HepG2 (cell line): ENCODE measurements at regions not wholly inside any gene's neighbourhood (a gene's known extent, or its start where the extent isn't known, plus 50 kb on each side); places are given as distances from the start of the nearest gene placed in this dataset.
A peak's percentile ranks its signal among the peaks of the same experiment; 100 is the strongest.

ENCODE experiments used
- ATAC-seq: fragments of 200-7000 bp; cut with Tn5 transposase; 3 replicates; pipeline ENCODE4 v1.9.1; 2020; ENCODE audit warnings: mild to moderate bottlenecking, moderate library complexity
- BruUV-seq: library from RNA; stranded (reverse); fragments of 400-500 nt; replicated peaks from 2 replicates; lab custom pipeline; 2021; lab: Mats Ljungman, UMichigan
- CTCF ChIA-PET: fragments of 300-600 bp; formaldehyde crosslinking; extraction: SDS; loops from one replicate; lab custom pipeline; 2021; ENCODE audit warnings: low total read pairs, inconsistent platforms, low intra/inter-chr PET ratio; lab: Yijun Ruan, JAX
- POLR2A ChIA-PET: fragments of 350-600 bp; sonication (Branson Sonifier 250); formaldehyde crosslinking; loops from one replicate; lab custom pipeline; 2020; ENCODE audit warnings: antibody characterized with exemption, inconsistent platforms; lab: Yijun Ruan, JAX
- DNase-seq: peaks from one replicate; pipeline ENCODE4 v3.0.0-alpha.2; 2015; ENCODE audit warnings: low spot score
- FAIRE-seq: peaks from 3 replicates; lab custom pipeline; 2011; peaks lifted over from hg19 to GRCh38; lab: Jason Lieb, UNC
- H2AFZ ChIP-seq: one replicate; pipeline ENCODE4 v1.6.1; 2011; ENCODE audit warnings: low read length, inconsistent platforms
- H3K27ac ChIP-seq: fragments of 300-600 bp; 3 replicates; pipeline ENCODE4 v1.8.0; 2011; ENCODE audit warnings: mixed run types, mild to moderate bottlenecking, mixed read lengths, low read length, inconsistent platforms; ENCODE audit not compliant: insufficient read depth; ENCODE audit errors: extremely low read length
- H3K27me3 ChIP-seq, 2 experiments: fragments of 200-600 bp in 1 of 2; 2 replicates in 1 of 2; 3 replicates in 1 of 2; pipeline versions ENCODE4 v1.6.0 to v1.8.0; 2011; ENCODE audit warnings: low read length in 2 of 2, mild to moderate bottlenecking in 2 of 2, moderate library complexity in 2 of 2, inconsistent platforms in 1 of 2; ENCODE audit not compliant: insufficient read depth in 2 of 2, control insufficient read depth in 1 of 2
- H3K36me3 ChIP-seq, 2 experiments: fragments of 200-600 bp in 1 of 2; replicated peaks in 1 of 2; 2 replicates in 1 of 2; 3 replicates in 1 of 2; pipeline versions ENCODE4 v1.5.1 to v1.8.0; 2011; ENCODE audit warnings: low read length in 2 of 2, inconsistent platforms in 1 of 2; ENCODE audit not compliant: insufficient read depth in 2 of 2, control insufficient read depth in 1 of 2
- H3K4me1 ChIP-seq: 2 replicates; pipeline ENCODE4 v1.5.1; 2012; ENCODE audit warnings: low read length, inconsistent platforms; ENCODE audit not compliant: insufficient read depth
- H3K4me2 ChIP-seq: 2 replicates; pipeline ENCODE4 v1.6.0; 2011; ENCODE audit warnings: low read depth, low read length, inconsistent platforms
- H3K4me3 ChIP-seq, 3 experiments: fragments of 200-600 bp in 1 of 3; sonication (generic), shearing (Covaris generic) in 1 of 3; replicated peaks in 1 of 3; 2 replicates each; pipeline ENCODE4 v1.5.1; 2011 to 2016; ENCODE audit warnings: low read length in 3 of 3, inconsistent platforms in 2 of 3, low read depth in 2 of 3, mild to moderate bottlenecking in 2 of 3, control low read depth in 1 of 3, mixed read lengths in 1 of 3; ENCODE audit not compliant: insufficient read depth in 1 of 3
- H3K79me2 ChIP-seq: one replicate; pipeline ENCODE4 v1.6.1; 2011; ENCODE audit warnings: low read length, inconsistent platforms; ENCODE audit not compliant: insufficient read depth
- H3K9ac ChIP-seq: 2 replicates; pipeline ENCODE4 v1.6.0; 2011; ENCODE audit warnings: mild to moderate bottlenecking, low read depth, low read length, inconsistent platforms; ENCODE audit not compliant: insufficient read depth
- H3K9me3 ChIP-seq: 2 replicates; pipeline ENCODE4 v1.5.1; 2012; ENCODE audit warnings: mild to moderate bottlenecking, low read length
- H4K20me1 ChIP-seq: 2 replicates; pipeline ENCODE4 v1.6.0; 2011; ENCODE audit warnings: inconsistent platforms, mild to moderate bottlenecking, low read length, moderate library complexity; ENCODE audit not compliant: insufficient read depth
- ARID2 ChIP-seq: sonication (generic); formaldehyde crosslinking; IDR thresholded peaks from 2 replicates; pipeline ENCODE4 v1.8.1; 2022; ENCODE audit warnings: mild to moderate bottlenecking, missing genetic modification reagents, borderline replicate concordance
- KLF12 ChIP-seq: sonication (generic); formaldehyde crosslinking; IDR thresholded peaks from 2 replicates; pipeline ENCODE4 v1.4.0; 2020; ENCODE audit warnings: missing genetic modification reagents, borderline replicate concordance
- MIER2 ChIP-seq: IDR thresholded peaks from 2 replicates; pipeline ENCODE4 v1.6.1; 2016; ENCODE audit warnings: missing biosample characterization, missing genetic modification reagents
- MTF1 ChIP-seq: sonication (generic); formaldehyde crosslinking; IDR thresholded peaks from 2 replicates; pipeline ENCODE4 v1.5.0; 2020; ENCODE audit warnings: missing genetic modification reagents
- MXD3 ChIP-seq: IDR thresholded peaks from 2 replicates; pipeline ENCODE4 v1.6.1; 2016; ENCODE audit warnings: mild to moderate bottlenecking, missing biosample characterization, missing genetic modification reagents
- REST ChIP-seq, 2 experiments: IDR thresholded peaks; 2 replicates each; pipeline ENCODE4 v1.6.1; 2011 to 2012; ENCODE audit warnings: low read length in 2 of 2, borderline replicate concordance in 1 of 2, low read depth in 1 of 2, mild to moderate bottlenecking in 1 of 2, moderate library complexity in 1 of 2
- STAT5B ChIP-seq: sonication (generic); formaldehyde crosslinking; IDR thresholded peaks from 2 replicates; pipeline ENCODE4 v1.4.0; 2020; ENCODE audit warnings: missing genetic modification reagents
- ZBTB33 ChIP-seq: sonication (generic); formaldehyde crosslinking; IDR thresholded peaks from 2 replicates; pipeline ENCODE4 v1.4.0; 2020; ENCODE audit warnings: missing genetic modification reagents
- ZBTB34 ChIP-seq: sonication (generic); formaldehyde crosslinking; IDR thresholded peaks from 2 replicates; pipeline ENCODE4 v1.8.0; 2022; ENCODE audit warnings: mild to moderate bottlenecking, missing genetic modification reagents
- ZNF143 ChIP-seq: sonication (generic); formaldehyde crosslinking; IDR thresholded peaks from 2 replicates; pipeline ENCODE4 v1.4.0; 2020; ENCODE audit warnings: missing genetic modification reagents
- ZNF225 ChIP-seq: sonication (generic); formaldehyde crosslinking; IDR thresholded peaks from 2 replicates; pipeline ENCODE4 v1.4.0; 2020; ENCODE audit warnings: mild to moderate bottlenecking, missing genetic modification reagents
- ZNF282 ChIP-seq: fragments of 450-650 bp; IDR thresholded peaks from 2 replicates; pipeline ENCODE4 v1.6.1; 2018; ENCODE audit not compliant: partially characterized antibody
- ZNF619 ChIP-seq: sonication (generic); formaldehyde crosslinking; IDR thresholded peaks from 2 replicates; pipeline ENCODE4 v1.4.0; 2020; ENCODE audit warnings: mild to moderate bottlenecking, missing genetic modification reagents
- ZNF724P ChIP-seq: sonication (generic); formaldehyde crosslinking; IDR thresholded peaks from 2 replicates; pipeline ENCODE4 v1.8.0; 2022; ENCODE audit warnings: missing genetic modification reagents, borderline replicate concordance
- ZSCAN29 ChIP-seq: sonication (generic); formaldehyde crosslinking; conservative IDR thresholded peaks from 2 replicates; pipeline ENCODE4 v1.4.0; 2020; ENCODE audit warnings: mild to moderate bottlenecking, missing genetic modification reagents
- WGBS: methylation state at CpG from one replicate; pipeline ENCODE4 v1.1.6; 2017; ENCODE audit warnings: low lambda C conversion rate; 5-methylcytosine and 5-hydroxymethylcytosine counted together
- in situ Hi-C: cut with HindIII; loops from 2 replicates; pipeline ENCODE4 v1.10.0; 2017; ENCODE audit warnings: low pct_unique_long_range_greater_than_20kb; ENCODE audit not compliant: extremely low pct_ligation_motif_present
- intact Hi-C: fragments of 100-400 bp; cut with micrococcal nuclease; formaldehyde crosslinking; loops from one replicate; pipeline ENCODE4 v1.10.0; 2022; ENCODE audit not compliant: unreplicated experiment

- no peak for ATAC-seq
- H3K9ac ChIP-seq = no peak overlapping the region
- TF ChIP-seq ARID2 = no peak
- no peak for TF ChIP-seq ZNF724P (CRISPR knock-in tag)
- TF ChIP-seq ZBTB33 (CRISPR knock-in tag) = no peak
- TF ChIP-seq REST (IDR thresholded peaks at IDR 0.05; ENCODE audit: borderline replicate concordance in 1 of 2, low read depth in 1 of 2, low read length in 2 of 2) = peak in 1 of 2 experiments; percentile 90; a peak in 3 of 4 replicates
- TF ChIP-seq ZNF282 = no peak
- no peak for TF ChIP-seq ZNF225 (CRISPR knock-in tag)
- TF ChIP-seq STAT5B (CRISPR knock-in tag) = no peak
- no peak for TF ChIP-seq ZSCAN29 (CRISPR knock-in tag)
- no peak for TF ChIP-seq MTF1 (CRISPR knock-in tag)
- no peak for TF ChIP-seq ZBTB34
- no peak for TF ChIP-seq MXD3
- peak; percentile 72; the same call in 1 of the 2 replicates for TF ChIP-seq MIER2 (CRISPR knock-in tag)
- TF ChIP-seq ZNF143 (CRISPR knock-in tag) = no peak
- no peak for TF ChIP-seq ZNF619 (CRISPR knock-in tag)
- TF ChIP-seq KLF12 (CRISPR knock-in tag) = no peak
- in situ Hi-C loops = loop anchor here (5.0 kb wide), 1 partner anchor 78 kb away; the partner anchor contains the start of gene SPRY1
- no peak overlapping the region for H3K4me3 ChIP-seq
- no peaks in the 10 kb centered on the region for H3K27me3 ChIP-seq
- H3K36me3 ChIP-seq = no peaks in the 10 kb centered on the region
- no peak overlapping the region for H2AFZ ChIP-seq
- H3K4me1 ChIP-seq = peaks cover 41% of the 10 kb centered on the region
- no peaks in the 10 kb centered on the region for H4K20me1 ChIP-seq
- 95% methylated on average over 4 of the region's 4 CpGs for WGBS
- H3K79me2 ChIP-seq = no peaks in the 10 kb centered on the region
- DNase-seq = no peak
- FAIRE-seq = no peak
- CTCF ChIA-PET = no interaction called here
- POLR2A ChIA-PET = no interaction called here
- intact Hi-C loops = no loop called here
- BruUV-seq = no TSS peak
- H3K27ac ChIP-seq = no peak overlapping the region
- no peaks in the 10 kb centered on the region for H3K9me3 ChIP-seq
- H3K4me2 ChIP-seq = no peak overlapping the region
Measured at GRCh38 chr4:123474817-123475216, 78.2 kb downstream of the SPRY1 start.
